ENCODE measurements at regions not wholly inside any gene's neighbourhood (a gene's known extent, or its start where the extent isn't known, plus 50 kb on each side); places are given as distances from the start of the nearest gene placed in this dataset.

DNA sequence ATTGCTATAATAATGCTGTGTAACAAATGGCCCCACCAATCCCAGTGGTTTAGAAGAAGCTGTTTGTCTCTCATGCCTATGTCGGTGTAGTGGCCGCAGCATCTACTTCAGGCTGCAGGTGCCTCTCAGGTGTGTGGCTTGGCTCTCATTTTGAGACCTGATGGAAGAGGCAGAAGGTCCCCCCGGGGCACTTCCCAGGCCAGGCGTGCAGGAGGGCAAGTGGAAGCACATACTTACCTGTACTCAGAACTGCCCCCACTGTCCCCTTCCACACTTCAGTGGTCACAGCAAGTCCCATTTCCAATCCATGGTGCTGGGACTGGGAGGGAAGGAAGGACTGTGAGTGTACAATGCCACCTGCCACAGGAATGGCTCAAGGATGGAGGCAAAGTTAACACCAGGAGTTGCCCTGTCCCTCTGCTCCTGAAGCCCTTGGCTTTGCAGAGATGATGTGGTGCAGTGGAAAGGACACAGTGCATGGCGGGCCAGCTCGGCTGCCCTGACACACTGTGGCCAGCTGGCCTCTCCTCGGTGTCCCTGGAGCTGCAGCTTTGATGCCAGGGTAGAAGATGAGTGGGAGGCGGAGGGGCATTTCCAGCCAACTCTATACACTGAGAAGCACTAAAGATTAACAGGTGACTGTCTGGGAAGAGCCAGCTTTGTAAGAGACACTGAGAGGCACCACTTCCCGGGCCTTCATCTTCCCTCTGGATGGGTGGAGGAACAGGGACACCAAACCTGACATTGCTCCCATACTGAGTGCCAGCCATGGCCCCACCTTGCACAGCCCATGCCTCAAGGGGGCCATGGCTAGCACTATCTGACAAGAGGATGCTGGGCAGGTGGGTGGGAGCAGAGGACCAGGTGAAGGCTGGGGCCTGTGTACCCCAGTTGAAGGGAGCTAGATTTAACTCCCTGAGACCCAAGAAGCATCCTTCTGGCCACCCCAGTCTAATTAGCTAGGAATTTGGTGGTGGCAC lies 105.9 kb downstream of the METRNL start:
- TF ChIP-seq CTCF (IDR thresholded peaks at IDR 0.05; ENCODE audit: insufficient read depth, low read depth, low read length) (no peak), EZH2 (IDR thresholded peaks at IDR 0.05; ENCODE audit: insufficient read depth, low read length) (no peak)

Data from astrocyte (in vitro differentiated cells and primary cell).